ENCODE measurements at regions not wholly inside any gene's neighbourhood (a gene's known extent, or its start where the extent isn't known, plus 50 kb on each side); places are given as distances from the start of the nearest gene placed in this dataset.

GRCh38 chr12:93156086-93156716 is 221.5 kb upstream of the NUDT4 start:
- H3K4me1 Mint-ChIP-seq (ENCODE audit: low read depth, unreplicated experiment) = no peaks in the 10 kb centered on the region
- Histone ChIP-seq H2AFZ (ENCODE audit: low read depth, low read length) (no peak overlapping the region), H3K9me3 (ENCODE audit: insufficient read depth, low read depth, low read length) (peaks cover 2% of the 10 kb centered on the region), H3K9ac (ENCODE audit: low read length) (no peak overlapping the region), H3K36me3 (ENCODE audit: insufficient read depth, low read length) (no peaks in the 10 kb centered on the region), H3K4me2 (ENCODE audit: low read length) (no peak overlapping the region), H3K4me3 (ENCODE audit: insufficient read depth, low read depth, low read length) (no peak overlapping the region), H4K20me1 (ENCODE audit: insufficient read depth, low read length) (no peaks in the 10 kb centered on the region), H3K27ac (ENCODE audit: low read depth, low read length) (no peak overlapping the region), H3K27me3 (ENCODE audit: insufficient read depth, low read length) (no peaks in the 10 kb centered on the region), H3K4me1 (ENCODE audit: insufficient read depth, low read length) (no peaks in the 10 kb centered on the region), H3K79me2 (ENCODE audit: insufficient read depth, low read length) (no peaks in the 10 kb centered on the region)
- H3K36me3 Mint-ChIP-seq (ENCODE audit: low read depth, unreplicated experiment) = no peaks in the 10 kb centered on the region
- no peak overlapping the region for H3K27ac Mint-ChIP-seq (ENCODE audit: unreplicated experiment)
- no peak overlapping the region for H3K4me3 Mint-ChIP-seq (ENCODE audit: unreplicated experiment)
- no peak for FAIRE-seq
- H3K27me3 Mint-ChIP-seq (ENCODE audit: low read depth, unreplicated experiment) = no peaks in the 10 kb centered on the region
- no peak for DNase-seq (ENCODE audit: low read depth)
- TF ChIP-seq EZH2 (IDR thresholded peaks at IDR 0.05; ENCODE audit: insufficient read depth, low read length) (no peak), CTCF (IDR thresholded peaks at IDR 0.05; ENCODE audit: insufficient read depth, low read depth, low read length) (no peak)
- H3K9me3 Mint-ChIP-seq (ENCODE audit: unreplicated experiment) = peaks cover 7% of the 10 kb centered on the region

- peaks cover 2% of the 10 kb centered on the region for H3K9me3 ChIP-seq (ENCODE audit: insufficient read depth, low read depth, low read length)
- no peak overlapping the region for H3K4me3 ChIP-seq (ENCODE audit: insufficient read depth, low read depth, low read length)
- H3K36me3 Mint-ChIP-seq (ENCODE audit: low read depth, unreplicated experiment) = no peaks in the 10 kb centered on the region
Measured at GRCh38 chr12:93157279-93157678, 220.4 kb upstream of the NUDT4 start.

More at GRCh38 chr12:93157279-93157678, 220.4 kb upstream of the NUDT4 start:
- H3K27ac Mint-ChIP-seq (ENCODE audit: unreplicated experiment) = no peak overlapping the region
- no peak overlapping the region for H3K4me3 Mint-ChIP-seq (ENCODE audit: unreplicated experiment)
- TF ChIP-seq EZH2 (IDR thresholded peaks at IDR 0.05; ENCODE audit: insufficient read depth, low read length) (no peak), CTCF (IDR thresholded peaks at IDR 0.05; ENCODE audit: insufficient read depth, low read depth, low read length) (no peak)
- Histone ChIP-seq H3K9ac (ENCODE audit: low read length) (no peak overlapping the region), H3K27me3 (ENCODE audit: insufficient read depth, low read length) (no peaks in the 10 kb centered on the region), H4K20me1 (ENCODE audit: insufficient read depth, low read length) (no peaks in the 10 kb centered on the region), H3K79me2 (ENCODE audit: insufficient read depth, low read length) (no peaks in the 10 kb centered on the region), H3K4me1 (ENCODE audit: insufficient read depth, low read length) (no peaks in the 10 kb centered on the region), H2AFZ (ENCODE audit: low read depth, low read length) (no peak overlapping the region), H3K4me2 (ENCODE audit: low read length) (no peak overlapping the region), H3K36me3 (ENCODE audit: insufficient read depth, low read length) (no peaks in the 10 kb centered on the region), H3K27ac (ENCODE audit: low read depth, low read length) (no peak overlapping the region)
- no peak for DNase-seq (ENCODE audit: low read depth)
- H3K27me3 Mint-ChIP-seq (ENCODE audit: low read depth, unreplicated experiment) = no peaks in the 10 kb centered on the region
- FAIRE-seq = no peak
- no peaks in the 10 kb centered on the region for H3K4me1 Mint-ChIP-seq (ENCODE audit: low read depth, unreplicated experiment)
- H3K9me3 Mint-ChIP-seq (ENCODE audit: unreplicated experiment) = peaks cover 8% of the 10 kb centered on the region

All from astrocyte (in vitro differentiated cells and primary cell).